ENCODE measurements at regions not wholly inside any gene's neighbourhood (a gene's known extent, or its start where the extent isn't known, plus 50 kb on each side); places are given as distances from the start of the nearest gene placed in this dataset.

GRCh38 chr13:80121038-80121437 is 219.9 kb downstream of the SPRY2 start:
- no peak for DNase-seq

- no peak for DNase-seq
Measured at GRCh38 chr13:80118506-80118905, 222.4 kb downstream of the SPRY2 start.

GRCh38 chr13:80118099-80118498 is 222.8 kb downstream of the SPRY2 start:
- no peak for DNase-seq

GRCh38 chr13:80117515-80117914 is 223.4 kb downstream of the SPRY2 start:
- DNase-seq: no peak

- DNase-seq: no peak
Measured at GRCh38 chr13:80116107-80116506, 224.8 kb downstream of the SPRY2 start.

GRCh38 chr13:80115616-80116015 is 225.3 kb downstream of the SPRY2 start:
- DNase-seq: no peak

- DNase-seq: no peak
Measured at GRCh38 chr13:80113714-80114454, 227.0 kb downstream of the SPRY2 start.

GRCh38 chr13:80109303-80109702 is 231.6 kb downstream of the SPRY2 start:
- no peak for DNase-seq

GRCh38 chr13:80105350-80105749 is 235.6 kb downstream of the SPRY2 start:
- no peak for DNase-seq

GRCh38 chr13:80101040-80101439 is 239.9 kb downstream of the SPRY2 start:
- DNase-seq: no peak

GRCh38 chr13:80100636-80101035 is 240.3 kb downstream of the SPRY2 start:
- DNase-seq: no peak

GRCh38 chr13:80097561-80097960 is 243.4 kb downstream of the SPRY2 start:
- no peak for DNase-seq

- no peak for DNase-seq
Measured at GRCh38 chr13:80096383-80096782, 244.5 kb downstream of the SPRY2 start.

- no peak for DNase-seq
Measured at GRCh38 chr13:80094526-80094925, 246.4 kb downstream of the SPRY2 start.

GRCh38 chr13:80093888-80094287 is 247.0 kb downstream of the SPRY2 start:
- no peak for DNase-seq

GRCh38 chr13:80086304-80086721 is 254.6 kb downstream of the SPRY2 start:
- DNase-seq: no peak

GRCh38 chr13:80083853-80084676 is 256.9 kb downstream of the SPRY2 start:
- no peak for DNase-seq

- peak; percentile 44 for DNase-seq
Measured at GRCh38 chr13:80083081-80083852, 257.7 kb downstream of the SPRY2 start.

GRCh38 chr13:80082396-80083080 is 258.4 kb downstream of the SPRY2 start:
- DNase-seq: no peak

GRCh38 chr13:80074811-80075210 is 266.1 kb downstream of the SPRY2 start:
- DNase-seq: no peak

- DNase-seq: no peak
Measured at GRCh38 chr13:80074143-80074752, 266.7 kb downstream of the SPRY2 start.

GRCh38 chr13:80072231-80072630 is 268.7 kb downstream of the SPRY2 start:
- DNase-seq: no peak

All from right forelimb (tissue), 1 donor.